H1 (cell line): ENCODE measurements at regions not wholly inside any gene's neighbourhood (a gene's known extent, or its start where the extent isn't known, plus 50 kb on each side); places are given as distances from the start of the nearest gene placed in this dataset.

Experiments
- ASH2L ChIP-seq: fragments of 200-600, 300-600 bp; sonication (generic); IDR thresholded peaks from one replicate; pipeline ENCODE4 v1.7.1; 2017; ENCODE audit warnings: low read length
- BACH1 ChIP-seq: IDR thresholded peaks from 2 replicates; pipeline ENCODE4 v1.6.1; 2012; ENCODE audit warnings: low read length, improper control_type of control experiment
- CBX8 ChIP-seq: fragments of 300-800, 300-1000 bp; sonication (generic); IDR thresholded peaks from 2 replicates; pipeline ENCODE4 v1.7.1; 2016; ENCODE audit warnings: low read depth, low read length, borderline replicate concordance
- CEBPB ChIP-seq: IDR thresholded peaks from 2 replicates; pipeline ENCODE4 v1.6.1; 2012; ENCODE audit warnings: low read depth, low read length
- CTCF ChIP-seq, 3 experiments: IDR thresholded peaks; 1 replicate in 2 of 3; 2 replicates in 1 of 3; pipeline versions ENCODE4 v1.5.1 to v1.6.1; 2011; ENCODE audit warnings: low read length in 3 of 3, mild to moderate bottlenecking in 3 of 3, inconsistent platforms in 2 of 3, low read depth in 1 of 3, moderate library complexity in 1 of 3; ENCODE audit not compliant: insufficient read depth in 1 of 3; ENCODE audit errors: control extremely low read depth in 1 of 3
- KDM1A ChIP-seq: fragments of 200-600, 300-600 bp; sonication (generic); IDR thresholded peaks from 2 replicates; pipeline ENCODE4 v1.7.1; 2016; ENCODE audit warnings: mild to moderate bottlenecking, low read length, borderline replicate concordance
- PHF8 ChIP-seq: fragments of 200-600 bp; sonication (generic); conservative IDR thresholded peaks from 2 replicates; pipeline ENCODE4 v1.7.1; 2012; ENCODE audit warnings: low read depth, mild to moderate bottlenecking, inconsistent platforms, low read length, moderate library complexity
- SIX5 ChIP-seq: IDR thresholded peaks from 2 replicates; pipeline ENCODE4 v1.6.1; 2011; ENCODE audit warnings: mild to moderate bottlenecking, low read depth, low read length
- TCF12 ChIP-seq: IDR thresholded peaks from 2 replicates; pipeline ENCODE4 v1.6.1; 2011; ENCODE audit warnings: low read depth, mild to moderate bottlenecking, low read length
- YY1 ChIP-seq: IDR thresholded peaks from 2 replicates; pipeline ENCODE4 v1.6.1; 2011; ENCODE audit warnings: low read depth, mild to moderate bottlenecking, low read length
- TF ChIP-seq, protein P1 (sequence below): IDR thresholded peaks from 2 replicates; pipeline ENCODE4 v1.6.1; 2011; ENCODE audit warnings: low read depth, mild to moderate bottlenecking, low read length; ENCODE audit not compliant: insufficient read depth

DNA sequence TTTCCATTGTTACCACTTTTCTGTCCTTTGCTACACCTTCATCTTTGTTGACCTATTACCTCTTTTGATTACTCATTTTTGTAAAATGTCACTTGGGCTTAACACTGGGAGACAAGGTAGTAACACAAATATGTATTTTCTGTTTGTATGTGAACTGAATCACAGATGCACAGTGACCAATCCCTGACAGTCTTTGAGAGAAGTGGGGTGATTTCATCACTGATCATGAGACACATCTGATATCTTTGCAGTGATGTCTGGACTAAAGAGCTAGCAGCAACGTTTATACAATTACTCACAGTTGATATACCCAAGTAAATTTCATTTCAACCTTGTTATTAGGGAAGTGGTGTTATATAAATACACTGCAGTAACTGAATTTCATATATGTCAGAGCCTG is 1397.4 kb upstream of the SPRY2 start:
- TF ChIP-seq CTCF (IDR thresholded peaks at IDR 0.05; ENCODE audit: control extremely low read depth in 1 of 3, insufficient read depth in 1 of 3, low read depth in 1 of 3, low read length in 3 of 3) (no peak), CBX8 (no peak), ASH2L (no peak), PHF8 (no peak), TCF12 (no peak), KDM1A (no peak), BACH1 (no peak), SIX5 (no peak), CEBPB (no peak), YY1 (no peak)
- TF ChIP-seq, protein P1, sequence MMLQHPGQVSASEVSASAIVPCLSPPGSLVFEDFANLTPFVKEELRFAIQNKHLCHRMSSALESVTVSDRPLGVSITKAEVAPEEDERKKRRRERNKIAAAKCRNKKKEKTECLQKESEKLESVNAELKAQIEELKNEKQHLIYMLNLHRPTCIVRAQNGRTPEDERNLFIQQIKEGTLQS, result no peak
